WTC11 (cell line): ENCODE measurements at regions not wholly inside any gene's neighbourhood (a gene's known extent, or its start where the extent isn't known, plus 50 kb on each side); places are given as distances from the start of the nearest gene placed in this dataset.

Source experiments
- CTCF ChIP-seq: fragments of 200-600 bp; IDR thresholded peaks from 2 replicates; pipeline ENCODE4 v1.8.0; 2022; ENCODE audit warnings: antibody characterized with exemption
- E2F1 ChIP-seq: sonication (generic); formaldehyde crosslinking; IDR thresholded peaks from 2 replicates; pipeline ENCODE4 v1.8.0; 2022; ENCODE audit warnings: mild to moderate bottlenecking, missing genetic modification reagents
- GABPB1 ChIP-seq: sonication (generic); formaldehyde crosslinking; IDR thresholded peaks from 2 replicates; pipeline ENCODE4 v1.8.1; 2023; ENCODE audit warnings: mild to moderate bottlenecking, missing genetic modification reagents
- GTF2I ChIP-seq: fragments of 250-450 bp; sonication (Bioruptor Pico); conservative IDR thresholded peaks from 2 replicates; pipeline ENCODE4 v1.4.0; 2021; ENCODE audit warnings: mild to moderate bottlenecking
- KAT7 ChIP-seq: sonication (generic); formaldehyde crosslinking; IDR thresholded peaks from 2 replicates; pipeline ENCODE4 v1.8.1; 2023; ENCODE audit warnings: missing genetic modification reagents, mild to moderate bottlenecking, borderline replicate concordance
- MAX ChIP-seq: sonication (generic); formaldehyde crosslinking; IDR thresholded peaks from 2 replicates; pipeline ENCODE4 v1.8.0; 2022; ENCODE audit warnings: mild to moderate bottlenecking, missing genetic modification reagents
- MLX ChIP-seq: sonication (generic); formaldehyde crosslinking; IDR thresholded peaks from 2 replicates; pipeline ENCODE4 v1.8.1; 2023; ENCODE audit warnings: mild to moderate bottlenecking, missing genetic modification reagents, moderate library complexity
- NFE2L1 ChIP-seq: sonication (generic); formaldehyde crosslinking; IDR thresholded peaks from 2 replicates; pipeline ENCODE4 v1.8.1; 2023; ENCODE audit warnings: missing genetic modification reagents
- NFYB ChIP-seq: sonication (generic); formaldehyde crosslinking; conservative IDR thresholded peaks from 2 replicates; pipeline ENCODE4 v1.8.0; 2022; ENCODE audit warnings: low read depth, missing genetic modification reagents
- STAT6 ChIP-seq: sonication (generic); formaldehyde crosslinking; conservative IDR thresholded peaks from 2 replicates; pipeline ENCODE4 v1.8.1; 2023; ENCODE audit warnings: mild to moderate bottlenecking, low read depth, missing genetic modification reagents, moderate library complexity
- TEAD4 ChIP-seq: sonication (generic); formaldehyde crosslinking; IDR thresholded peaks from 2 replicates; pipeline ENCODE4 v1.8.0; 2022; ENCODE audit warnings: mild to moderate bottlenecking, missing genetic modification reagents
- ZNF138 ChIP-seq: sonication (generic); formaldehyde crosslinking; conservative IDR thresholded peaks from 2 replicates; pipeline ENCODE4 v1.8.1; 2022; ENCODE audit warnings: mild to moderate bottlenecking, moderate library complexity, missing genetic modification reagents

- no peak for TF ChIP-seq ZNF138 (CRISPR knock-in tag)
- TF ChIP-seq NFE2L1: no peak
- no peak for TF ChIP-seq E2F1
- TF ChIP-seq CTCF: no peak
- TF ChIP-seq GABPB1: no peak
- TF ChIP-seq MLX (CRISPR knock-in tag): no peak
- TF ChIP-seq NFYB (CRISPR knock-in tag): no peak
- TF ChIP-seq GTF2I (CRISPR knock-in tag): no peak
- no peak for TF ChIP-seq STAT6 (CRISPR knock-in tag)
- no peak for TF ChIP-seq KAT7
- no peak for TF ChIP-seq TEAD4 (CRISPR knock-in tag)
- no peak for TF ChIP-seq MAX
These were observed 414.6 kb upstream of the TRIB2 start for GRCh38 chr2:12302140-12302539.
